ENCODE measurements at regions not wholly inside any gene's neighbourhood (a gene's known extent, or its start where the extent isn't known, plus 50 kb on each side); places are given as distances from the start of the nearest gene placed in this dataset.

DNA sequence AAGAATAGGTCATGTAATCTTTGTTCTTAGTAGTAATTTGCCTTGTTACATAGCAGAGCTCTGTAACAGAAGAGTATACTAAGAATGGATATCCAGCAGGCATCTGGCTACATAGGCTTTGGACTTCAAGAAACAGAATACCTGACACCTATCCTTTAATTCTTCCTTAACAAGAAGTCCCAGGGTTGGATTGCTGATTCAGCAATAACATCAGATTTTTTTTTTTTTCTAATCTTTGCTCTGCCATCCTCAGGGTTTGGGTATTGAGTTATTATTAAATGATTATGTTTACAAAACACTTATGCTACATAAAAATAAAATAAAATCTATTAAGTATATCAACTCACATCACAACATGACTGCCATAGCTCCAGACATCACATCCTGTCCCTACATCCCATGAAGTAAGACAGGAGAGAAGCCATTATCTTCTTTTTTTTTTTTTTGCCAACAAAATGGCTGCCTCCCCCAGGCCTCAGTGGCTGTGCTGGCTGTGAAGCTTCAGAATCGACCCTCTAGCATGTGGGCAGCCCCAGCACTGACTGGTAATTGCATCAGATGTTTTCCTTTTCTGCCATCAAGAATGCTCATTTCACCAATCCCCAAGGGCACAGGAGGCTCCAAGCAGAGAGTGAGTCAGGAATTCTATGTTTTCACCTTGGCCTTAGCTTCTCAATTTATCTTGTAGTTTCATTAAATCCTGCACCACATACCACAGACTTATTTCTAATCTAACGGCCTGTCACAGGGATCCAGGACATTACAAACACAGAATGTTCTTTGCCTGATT is 186.2 kb downstream of the DICER1 start:
- TF ChIP-seq, protein P1, sequence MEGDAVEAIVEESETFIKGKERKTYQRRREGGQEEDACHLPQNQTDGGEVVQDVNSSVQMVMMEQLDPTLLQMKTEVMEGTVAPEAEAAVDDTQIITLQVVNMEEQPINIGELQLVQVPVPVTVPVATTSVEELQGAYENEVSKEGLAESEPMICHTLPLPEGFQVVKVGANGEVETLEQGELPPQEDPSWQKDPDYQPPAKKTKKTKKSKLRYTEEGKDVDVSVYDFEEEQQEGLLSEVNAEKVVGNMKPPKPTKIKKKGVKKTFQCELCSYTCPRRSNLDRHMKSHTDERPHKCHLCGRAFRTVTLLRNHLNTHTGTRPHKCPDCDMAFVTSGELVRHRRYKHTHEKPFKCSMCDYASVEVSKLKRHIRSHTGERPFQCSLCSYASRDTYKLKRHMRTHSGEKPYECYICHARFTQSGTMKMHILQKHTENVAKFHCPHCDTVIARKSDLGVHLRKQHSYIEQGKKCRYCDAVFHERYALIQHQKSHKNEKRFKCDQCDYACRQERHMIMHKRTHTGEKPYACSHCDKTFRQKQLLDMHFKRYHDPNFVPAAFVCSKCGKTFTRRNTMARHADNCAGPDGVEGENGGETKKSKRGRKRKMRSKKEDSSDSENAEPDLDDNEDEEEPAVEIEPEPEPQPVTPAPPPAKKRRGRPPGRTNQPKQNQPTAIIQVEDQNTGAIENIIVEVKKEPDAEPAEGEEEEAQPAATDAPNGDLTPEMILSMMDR (IDR thresholded peaks at IDR 0.05), result no peak
- no peak for TF ChIP-seq POLR2AphosphoS5 (IDR thresholded peaks at IDR 0.05)
- no peak for TF ChIP-seq EP300 (IDR thresholded peaks at IDR 0.05)
- TF ChIP-seq POLR2A (IDR thresholded peaks at IDR 0.05), result no peak
- ATAC-seq (ENCODE audit: low FRiP score in 2 of 2), result peak in 1 of 2 donors; percentile 75
- H3K27me3 ChIP-seq, result no peaks in the 10 kb centered on the region
- no peak overlapping the region for H3K27ac ChIP-seq
- WGBS, 2 donors, result 67 to 81% methylated on average over 2 of the region's 2 CpGs
- no peak overlapping the region for H3K4me3 ChIP-seq
- peaks cover 0 to 2% (median 0%) of the 10 kb centered on the region in 4 donors for H3K9me3 ChIP-seq
- DNase-seq, result no peak
- H3K4me1 ChIP-seq, result no peaks in the 10 kb centered on the region
- H3K36me3 ChIP-seq, result no peaks in the 10 kb centered on the region

GRCh38 chr14:94969766-94970165 is 187.6 kb downstream of the DICER1 start:
- Histone ChIP-seq H3K4me1 (no peaks in the 10 kb centered on the region), H3K36me3 (no peaks in the 10 kb centered on the region), H3K27me3 (no peaks in the 10 kb centered on the region), H3K9me3 (peaks cover 0 to 2% (median 0%) of the 10 kb centered on the region in 4 donors), H3K4me3 (no peak overlapping the region), H3K27ac (no peak overlapping the region)
- TF ChIP-seq EP300 (IDR thresholded peaks at IDR 0.05), result no peak
- TF ChIP-seq POLR2AphosphoS5 (IDR thresholded peaks at IDR 0.05), result no peak
- no peak for TF ChIP-seq POLR2A (IDR thresholded peaks at IDR 0.05)
- TF ChIP-seq, protein P1 (IDR thresholded peaks at IDR 0.05), result no peak
- DNase-seq (no peak), ATAC-seq (ENCODE audit: low FRiP score in 2 of 2) (no peak)
- 72 to 76% methylated on average over 4 of the region's 4 CpGs for WGBS, 2 donors

DNA sequence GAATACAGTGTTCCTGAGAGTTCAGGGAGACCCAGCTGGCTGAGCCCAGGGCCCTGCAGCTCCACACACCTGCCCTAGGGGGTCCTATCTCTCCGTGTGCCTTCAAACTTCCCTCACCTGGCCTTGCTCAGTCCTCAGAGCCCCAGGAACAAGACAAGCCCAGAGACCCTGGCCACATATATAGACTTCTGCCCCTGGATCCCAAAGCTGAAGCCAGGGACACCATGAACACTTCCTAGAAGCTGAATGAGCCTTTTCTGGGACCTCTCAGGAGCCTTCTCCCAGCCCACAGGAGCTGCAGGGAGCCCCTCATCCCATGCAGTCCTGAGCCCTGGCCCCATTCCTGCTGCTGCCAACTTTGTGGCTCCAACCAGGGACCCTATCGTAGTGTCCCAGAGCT is 190.5 kb downstream of the DICER1 start:
- Histone ChIP-seq H3K4me1 (no peaks in the 10 kb centered on the region), H3K4me3 (no peak overlapping the region), H3K36me3 (no peaks in the 10 kb centered on the region), H3K9me3 (peaks cover 0 to 2% (median 0%) of the 10 kb centered on the region in 4 donors), H3K27me3 (no peaks in the 10 kb centered on the region), H3K27ac (no peak overlapping the region)
- TF ChIP-seq, protein P1 (IDR thresholded peaks at IDR 0.05), result no peak
- TF ChIP-seq EP300 (IDR thresholded peaks at IDR 0.05) (no peak), POLR2A (IDR thresholded peaks at IDR 0.05) (no peak), POLR2AphosphoS5 (IDR thresholded peaks at IDR 0.05) (no peak)
- 75 to 77% methylated on average over 2 of the region's 2 CpGs for WGBS, 2 donors
- no peak for DNase-seq
- no peak for ATAC-seq (ENCODE audit: low FRiP score in 2 of 2)

DNA sequence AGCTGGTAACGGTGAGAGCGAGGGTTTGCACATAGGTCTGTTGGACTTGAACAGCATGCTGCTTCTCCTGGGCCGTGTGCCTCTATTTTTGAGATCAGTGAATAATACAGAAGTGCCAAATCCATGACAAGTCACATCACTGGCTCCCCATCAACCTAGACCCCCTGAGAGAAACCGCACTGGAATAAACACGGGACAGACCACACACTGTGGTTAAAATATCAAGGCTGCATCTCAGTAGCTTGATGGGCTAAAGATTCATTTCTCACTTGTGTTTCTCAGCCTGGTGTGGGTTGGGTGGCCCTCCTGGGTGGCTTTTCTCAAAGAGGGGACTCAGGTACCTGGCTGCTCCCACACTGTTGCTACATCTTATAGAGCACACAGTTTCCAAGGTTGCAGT is 191.0 kb downstream of the DICER1 start:
- Histone ChIP-seq H3K4me3 (no peak overlapping the region), H3K27me3 (no peaks in the 10 kb centered on the region), H3K36me3 (no peaks in the 10 kb centered on the region), H3K4me1 (no peaks in the 10 kb centered on the region), H3K27ac (no peak overlapping the region), H3K9me3 (peaks cover 0 to 2% (median 0%) of the 10 kb centered on the region in 4 donors)
- DNase-seq, result no peak
- no peak for TF ChIP-seq EP300 (IDR thresholded peaks at IDR 0.05)
- TF ChIP-seq POLR2A (IDR thresholded peaks at IDR 0.05), result no peak
- TF ChIP-seq, protein P1 (IDR thresholded peaks at IDR 0.05), result no peak
- TF ChIP-seq POLR2AphosphoS5 (IDR thresholded peaks at IDR 0.05), result no peak
- no peak for ATAC-seq (ENCODE audit: low FRiP score in 2 of 2)
- WGBS, 2 donors, result 55 to 67% methylated on average over 4 to 5 of the region's 5 CpGs
